H1 (cell line): ENCODE measurements at regions not wholly inside any gene's neighbourhood (a gene's known extent, or its start where the extent isn't known, plus 50 kb on each side); places are given as distances from the start of the nearest gene placed in this dataset.

Experiments
- CHD7 ChIP-seq: fragments of 300-600 bp; sonication (generic); IDR thresholded peaks from 2 replicates; pipeline ENCODE4 v1.7.1; 2012; ENCODE audit warnings: low read length, moderate library complexity, mild to moderate bottlenecking, inconsistent platforms; ENCODE audit not compliant: insufficient replicate concordance
- CTCF ChIP-seq, 3 experiments: IDR thresholded peaks; 1 replicate in 2 of 3; 2 replicates in 1 of 3; pipeline versions ENCODE4 v1.5.1 to v1.6.1; 2011; ENCODE audit warnings: low read length in 3 of 3, mild to moderate bottlenecking in 3 of 3, inconsistent platforms in 2 of 3, low read depth in 1 of 3, moderate library complexity in 1 of 3; ENCODE audit not compliant: insufficient read depth in 1 of 3; ENCODE audit errors: control extremely low read depth in 1 of 3
- GABPA ChIP-seq: IDR thresholded peaks from 2 replicates; pipeline ENCODE4 v1.6.1; 2011; ENCODE audit warnings: mild to moderate bottlenecking, low read length, moderate library complexity, borderline replicate concordance; ENCODE audit not compliant: insufficient read depth
- POLR2A ChIP-seq, 2 experiments: IDR thresholded peaks; 1 replicate in 1 of 2; 2 replicates in 1 of 2; pipeline ENCODE4 v1.6.1; 2011; ENCODE audit warnings: low read depth in 2 of 2, low read length in 2 of 2, mild to moderate bottlenecking in 2 of 2; ENCODE audit errors: control extremely low read depth in 1 of 2
- POLR2AphosphoS5 ChIP-seq: IDR thresholded peaks from 2 replicates; pipeline ENCODE4 v1.6.1; 2011; ENCODE audit warnings: low read depth, low read length
- POU5F1 ChIP-seq: IDR thresholded peaks from 2 replicates; pipeline ENCODE4 v1.6.1; 2011; ENCODE audit warnings: low read depth, mild to moderate bottlenecking, low read length, moderate library complexity
- SP1 ChIP-seq: IDR thresholded peaks from 2 replicates; pipeline ENCODE4 v1.6.1; 2011; ENCODE audit warnings: low read depth, low read length
- YY1 ChIP-seq: IDR thresholded peaks from 2 replicates; pipeline ENCODE4 v1.6.1; 2011; ENCODE audit warnings: low read depth, mild to moderate bottlenecking, low read length

- TF ChIP-seq POLR2A (IDR thresholded peaks at IDR 0.05; ENCODE audit: control extremely low read depth in 1 of 2, low read depth in 2 of 2, low read length in 2 of 2) (no peak), SP1 (no peak), CTCF (IDR thresholded peaks at IDR 0.05; ENCODE audit: control extremely low read depth in 1 of 3, insufficient read depth in 1 of 3, low read depth in 1 of 3, low read length in 3 of 3) (no peak), POLR2AphosphoS5 (no peak), POU5F1 (no peak), GABPA (no peak), CHD7 (no peak), YY1 (no peak)
Observed at GRCh38 chr4:3877868-3878267, 111.7 kb downstream of the ADRA2C start.
